ENCODE measurements at regions not wholly inside any gene's neighbourhood (a gene's known extent, or its start where the extent isn't known, plus 50 kb on each side); places are given as distances from the start of the nearest gene placed in this dataset.

GRCh38 chr1:112040891-112041740 lies 51.6 kb upstream of the KCND3 start:
- H3K27ac Mint-ChIP-seq: no peak overlapping the region
- H3K9me3 Mint-ChIP-seq: no peaks in the 10 kb centered on the region
- DNase-seq (ENCODE audit: low spot score in 2 of 2): no peak

GRCh38 chr1:112043901-112044300 lies 54.4 kb upstream of the KCND3 start:
- DNase-seq (ENCODE audit: low spot score in 2 of 2) (no peak), ATAC-seq (no peak)
- Mint-ChIP-seq H3K9me3 (no peaks in the 10 kb centered on the region), H3K36me3 (no peaks in the 10 kb centered on the region), H3K27ac (no peak overlapping the region)

More at GRCh38 chr1:112040891-112041740, 51.6 kb upstream of the KCND3 start:
- H3K36me3 Mint-ChIP-seq: no peaks in the 10 kb centered on the region
- no peak for ATAC-seq

- DNase-seq (ENCODE audit: low spot score in 2 of 2) (no peak), ATAC-seq (no peak)
- Mint-ChIP-seq H3K27ac (no peak overlapping the region), H3K9me3 (no peaks in the 10 kb centered on the region), H3K36me3 (no peaks in the 10 kb centered on the region)
Measured at GRCh38 chr1:112044745-112045144, 55.3 kb upstream of the KCND3 start.

GRCh38 chr1:112046630-112047029 lies 57.2 kb upstream of the KCND3 start:
- H3K27ac Mint-ChIP-seq: no peak overlapping the region
- DNase-seq (ENCODE audit: low spot score in 2 of 2) (no peak), ATAC-seq (no peak)
- no peaks in the 10 kb centered on the region for H3K36me3 Mint-ChIP-seq
- no peaks in the 10 kb centered on the region for H3K9me3 Mint-ChIP-seq

- Mint-ChIP-seq H3K9me3 (no peaks in the 10 kb centered on the region), H3K27ac (no peak overlapping the region), H3K36me3 (no peaks in the 10 kb centered on the region)
- DNase-seq (ENCODE audit: low spot score in 2 of 2) (no peak), ATAC-seq (no peak)
Measured at GRCh38 chr1:112048421-112048820, 59.0 kb upstream of the KCND3 start.

- ATAC-seq (no peak), DNase-seq (ENCODE audit: low spot score in 2 of 2) (no peak)
- Mint-ChIP-seq H3K27ac (no peak overlapping the region), H3K9me3 (no peaks in the 10 kb centered on the region), H3K36me3 (no peaks in the 10 kb centered on the region)
Measured at GRCh38 chr1:112054510-112054909, 65.0 kb upstream of the KCND3 start.

GRCh38 chr1:112056354-112056753 lies 66.9 kb upstream of the KCND3 start:
- no peaks in the 10 kb centered on the region for H3K36me3 Mint-ChIP-seq
- H3K27ac Mint-ChIP-seq: no peak overlapping the region
- no peaks in the 10 kb centered on the region for H3K9me3 Mint-ChIP-seq
- no peak for ATAC-seq
- DNase-seq (ENCODE audit: low spot score in 2 of 2): no peak

- no peaks in the 10 kb centered on the region for H3K36me3 Mint-ChIP-seq
- ATAC-seq (no peak), DNase-seq (ENCODE audit: low spot score in 2 of 2) (no peak)
- no peaks in the 10 kb centered on the region for H3K9me3 Mint-ChIP-seq
- no peak overlapping the region for H3K27ac Mint-ChIP-seq
Measured at GRCh38 chr1:112057736-112058135, 68.3 kb upstream of the KCND3 start.

GRCh38 chr1:112058815-112059450 lies 69.5 kb upstream of the KCND3 start:
- no peak overlapping the region for H3K27ac Mint-ChIP-seq
- ATAC-seq (no peak), DNase-seq (ENCODE audit: low spot score in 2 of 2) (no peak)
- no peaks in the 10 kb centered on the region for H3K9me3 Mint-ChIP-seq
- H3K36me3 Mint-ChIP-seq: no peaks in the 10 kb centered on the region

- Mint-ChIP-seq H3K9me3 (no peaks in the 10 kb centered on the region), H3K36me3 (no peaks in the 10 kb centered on the region), H3K27ac (no peak overlapping the region)
- no peak for ATAC-seq
- DNase-seq (ENCODE audit: low spot score in 2 of 2): no peak
Measured at GRCh38 chr1:112059679-112060078, 70.2 kb upstream of the KCND3 start.

GRCh38 chr1:112060261-112060660 lies 70.8 kb upstream of the KCND3 start:
- DNase-seq (ENCODE audit: low spot score in 2 of 2): no peak
- no peak for ATAC-seq
- Mint-ChIP-seq H3K9me3 (no peaks in the 10 kb centered on the region), H3K36me3 (no peaks in the 10 kb centered on the region), H3K27ac (no peak overlapping the region)

- DNase-seq (ENCODE audit: low spot score in 2 of 2) (no peak), ATAC-seq (no peak)
- Mint-ChIP-seq H3K27ac (no peak overlapping the region), H3K36me3 (no peaks in the 10 kb centered on the region), H3K9me3 (no peaks in the 10 kb centered on the region)
Measured at GRCh38 chr1:112061056-112061455, 71.6 kb upstream of the KCND3 start.

- Mint-ChIP-seq H3K27ac (peak overlapping the region in 1 of 2 donors; percentile 45), H3K9me3 (no peaks in the 10 kb centered on the region), H3K36me3 (no peaks in the 10 kb centered on the region)
- ATAC-seq (peak in 1 of 2 donors; percentile 79), DNase-seq (ENCODE audit: low spot score in 2 of 2) (no peak)
Measured at GRCh38 chr1:112061901-112062320, 72.4 kb upstream of the KCND3 start.

- H3K27ac Mint-ChIP-seq: no peak overlapping the region
- H3K9me3 Mint-ChIP-seq: no peaks in the 10 kb centered on the region
- ATAC-seq (no peak), DNase-seq (ENCODE audit: low spot score in 2 of 2) (no peak)
- H3K36me3 Mint-ChIP-seq: no peaks in the 10 kb centered on the region
Measured at GRCh38 chr1:112063781-112064728, 74.6 kb upstream of the KCND3 start.

GRCh38 chr1:112067989-112068388 lies 78.5 kb upstream of the KCND3 start:
- no peaks in the 10 kb centered on the region for H3K36me3 Mint-ChIP-seq
- DNase-seq (ENCODE audit: low spot score in 2 of 2) (no peak), ATAC-seq (no peak)
- no peak overlapping the region for H3K27ac Mint-ChIP-seq
- no peaks in the 10 kb centered on the region for H3K9me3 Mint-ChIP-seq

GRCh38 chr1:112070677-112071076 lies 81.2 kb upstream of the KCND3 start:
- no peak for ATAC-seq
- no peaks in the 10 kb centered on the region for H3K36me3 Mint-ChIP-seq

GRCh38 chr1:112074711-112075110 lies 85.2 kb upstream of the KCND3 start:
- H3K9me3 Mint-ChIP-seq: no peaks in the 10 kb centered on the region
- ATAC-seq (no peak), DNase-seq (ENCODE audit: low spot score in 2 of 2) (no peak)
- no peak overlapping the region for H3K27ac Mint-ChIP-seq
- no peaks in the 10 kb centered on the region for H3K36me3 Mint-ChIP-seq

More at GRCh38 chr1:112070677-112071076, 81.2 kb upstream of the KCND3 start:
- H3K27ac Mint-ChIP-seq: no peak overlapping the region
- no peaks in the 10 kb centered on the region for H3K9me3 Mint-ChIP-seq
- DNase-seq (ENCODE audit: low spot score in 2 of 2): no peak
